Peyer's patch (tissue), 4 donors: ENCODE measurements at regions not wholly inside any gene's neighbourhood (a gene's known extent, or its start where the extent isn't known, plus 50 kb on each side); places are given as distances from the start of the nearest gene placed in this dataset.

ENCODE experiments used
- CTCF ChIP-seq, 6 experiments: fragments of 450-650 bp in 4 of 6; fragments of 200-600 bp in 2 of 6; sonication (generic) in 1 of 6; IDR thresholded peaks; one replicate each; pipeline ENCODE4 v1.5.1; 2017 to 2019; ENCODE audit warnings: antibody characterized with exemption in 6 of 6, mild to moderate bottlenecking in 3 of 6, moderate library complexity in 1 of 6
- POLR2A ChIP-seq, 2 donors: fragments of 450-650 bp; IDR thresholded peaks; one replicate each; pipeline ENCODE4 v1.5.1; 2017; ENCODE audit warnings: antibody characterized with exemption in 2 of 2, mild to moderate bottlenecking in 2 of 2, moderate library complexity in 2 of 2

- no peak for TF ChIP-seq CTCF (IDR thresholded peaks at IDR 0.05)
- no peak for TF ChIP-seq POLR2A (IDR thresholded peaks at IDR 0.05)
These were observed 511.4 kb upstream of the ZNF385D start for GRCh38 chr3:22262386-22262785.
